GM18511 (cell line): ENCODE measurements at regions not wholly inside any gene's neighbourhood (a gene's known extent, or its start where the extent isn't known, plus 50 kb on each side); places are given as distances from the start of the nearest gene placed in this dataset.
"Not testable (repeated sequence)": the region's sequence is repeated elsewhere in the genome, so short reads cannot be mapped to it uniquely, and the experiment has no call there.

ENCODE experiments used
- ATAC-seq: cut with Tn5 transposase; IDR thresholded peaks from one replicate; pipeline ENCODE4 v1.9.1; 2021; ENCODE audit warnings: mild to moderate bottlenecking, moderate library complexity; ENCODE audit not compliant: unreplicated experiment

- no peak for ATAC-seq
Observed at GRCh38 chr2:183522489-183523266, 398.4 kb downstream of the NUP35 start.

GRCh38 chr2:183530333-183530901 lies 406.2 kb downstream of the NUP35 start:
- peak; percentile 87 for ATAC-seq

GRCh38 chr2:183532514-183532913 lies 408.3 kb downstream of the NUP35 start:
- ATAC-seq = no peak

GRCh38 chr2:183533021-183533420 lies 408.8 kb downstream of the NUP35 start:
- no peak for ATAC-seq

GRCh38 chr2:183536290-183536689 lies 412.0 kb downstream of the NUP35 start:
- no peak for ATAC-seq

GRCh38 chr2:183536714-183537113 lies 412.5 kb downstream of the NUP35 start:
- no peak for ATAC-seq

- ATAC-seq = no peak
Observed at GRCh38 chr2:183541766-183542165, 417.5 kb downstream of the NUP35 start.

GRCh38 chr2:183542606-183543005 lies 418.4 kb downstream of the NUP35 start:
- ATAC-seq = no peak

GRCh38 chr2:183543222-183543621 lies 419.0 kb downstream of the NUP35 start:
- ATAC-seq = peak; percentile 16

- ATAC-seq = peak; percentile 96
Observed at GRCh38 chr2:183543731-183544130, 419.5 kb downstream of the NUP35 start.

GRCh38 chr2:183546560-183547350 lies 422.5 kb downstream of the NUP35 start:
- not testable (repeated sequence) for ATAC-seq

- no peak for ATAC-seq
Observed at GRCh38 chr2:183552716-183553115, 428.5 kb downstream of the NUP35 start.

GRCh38 chr2:183564726-183565125 lies 440.5 kb downstream of the NUP35 start:
- no peak for ATAC-seq

- no peak for ATAC-seq
Observed at GRCh38 chr2:183575481-183575880, 451.2 kb downstream of the NUP35 start.

- ATAC-seq = no peak
Observed at GRCh38 chr2:183579686-183580085, 455.4 kb downstream of the NUP35 start.

GRCh38 chr2:183592271-183592670 lies 468.0 kb downstream of the NUP35 start:
- ATAC-seq = no peak

- ATAC-seq = no peak
Observed at GRCh38 chr2:183594150-183594549, 469.9 kb downstream of the NUP35 start.

GRCh38 chr2:183597841-183598240 lies 473.6 kb downstream of the NUP35 start:
- no peak for ATAC-seq

GRCh38 chr2:183604065-183604464 lies 479.8 kb downstream of the NUP35 start:
- ATAC-seq = no peak

GRCh38 chr2:183605440-183605839 lies 481.2 kb downstream of the NUP35 start:
- ATAC-seq = no peak

- no peak for ATAC-seq
Observed at GRCh38 chr2:183606022-183606717, 481.9 kb downstream of the NUP35 start.
